VCaP (cell line): ENCODE measurements at regions not wholly inside any gene's neighbourhood (a gene's known extent, or its start where the extent isn't known, plus 50 kb on each side); places are given as distances from the start of the nearest gene placed in this dataset.

Experiments
- H3K27ac ChIP-seq: fragments of 450-650 bp; 2 replicates; pipeline ENCODE4 v1.5.1; 2017
- TF ChIP-seq, protein P1 (sequence below): fragments of 450-650 bp; conservative IDR thresholded peaks from 2 replicates; pipeline ENCODE4 v1.5.1; 2017; ENCODE audit warnings: mild to moderate bottlenecking, moderate library complexity

DNA sequence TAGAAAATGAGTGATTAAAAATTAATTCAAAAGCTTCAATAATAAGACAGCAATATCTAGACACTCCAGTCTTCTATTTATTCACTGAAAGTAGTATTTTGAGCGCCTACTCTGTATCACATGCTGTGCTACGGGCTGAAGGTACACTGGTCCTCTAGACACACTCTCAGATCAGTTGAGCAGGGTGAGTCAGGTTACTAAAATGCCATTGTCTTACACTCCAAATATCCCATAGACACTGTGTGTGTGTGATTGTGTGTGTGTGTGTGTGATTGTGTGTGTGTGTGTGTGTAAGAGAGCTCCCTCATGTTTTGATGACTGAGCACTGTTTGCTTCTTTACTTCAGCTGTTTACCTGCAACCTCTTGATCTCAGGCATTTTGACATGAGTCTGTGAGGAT lies 342.8 kb upstream of the BOD1L1 start:
- TF ChIP-seq, protein P1, sequence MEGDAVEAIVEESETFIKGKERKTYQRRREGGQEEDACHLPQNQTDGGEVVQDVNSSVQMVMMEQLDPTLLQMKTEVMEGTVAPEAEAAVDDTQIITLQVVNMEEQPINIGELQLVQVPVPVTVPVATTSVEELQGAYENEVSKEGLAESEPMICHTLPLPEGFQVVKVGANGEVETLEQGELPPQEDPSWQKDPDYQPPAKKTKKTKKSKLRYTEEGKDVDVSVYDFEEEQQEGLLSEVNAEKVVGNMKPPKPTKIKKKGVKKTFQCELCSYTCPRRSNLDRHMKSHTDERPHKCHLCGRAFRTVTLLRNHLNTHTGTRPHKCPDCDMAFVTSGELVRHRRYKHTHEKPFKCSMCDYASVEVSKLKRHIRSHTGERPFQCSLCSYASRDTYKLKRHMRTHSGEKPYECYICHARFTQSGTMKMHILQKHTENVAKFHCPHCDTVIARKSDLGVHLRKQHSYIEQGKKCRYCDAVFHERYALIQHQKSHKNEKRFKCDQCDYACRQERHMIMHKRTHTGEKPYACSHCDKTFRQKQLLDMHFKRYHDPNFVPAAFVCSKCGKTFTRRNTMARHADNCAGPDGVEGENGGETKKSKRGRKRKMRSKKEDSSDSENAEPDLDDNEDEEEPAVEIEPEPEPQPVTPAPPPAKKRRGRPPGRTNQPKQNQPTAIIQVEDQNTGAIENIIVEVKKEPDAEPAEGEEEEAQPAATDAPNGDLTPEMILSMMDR, result no peak

DNA sequence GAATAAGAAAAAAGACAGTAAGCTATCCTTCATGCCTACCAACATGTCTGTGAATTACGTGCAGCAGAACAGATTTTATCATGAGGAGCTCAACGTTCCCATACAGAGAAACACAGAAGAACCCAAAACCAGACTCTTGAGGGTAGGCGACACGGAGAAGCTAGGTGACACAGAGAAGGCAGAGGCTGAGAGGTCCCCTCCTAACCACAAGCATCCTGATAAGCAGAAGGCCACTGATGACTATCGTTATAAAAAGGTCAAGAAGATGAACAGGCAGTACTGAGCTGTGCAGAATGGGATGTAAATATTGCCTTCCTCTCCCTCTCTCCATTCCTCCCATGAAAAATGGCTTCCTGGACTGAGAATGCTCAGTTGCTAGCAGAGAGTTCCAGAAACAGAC lies 350.2 kb upstream of the BOD1L1 start:
- H3K27ac ChIP-seq, result no peak overlapping the region
- TF ChIP-seq, protein P1, result no peak

More for the DNA sequence above, 342.8 kb upstream of the BOD1L1 start:
- H3K27ac ChIP-seq, result no peak overlapping the region

DNA sequence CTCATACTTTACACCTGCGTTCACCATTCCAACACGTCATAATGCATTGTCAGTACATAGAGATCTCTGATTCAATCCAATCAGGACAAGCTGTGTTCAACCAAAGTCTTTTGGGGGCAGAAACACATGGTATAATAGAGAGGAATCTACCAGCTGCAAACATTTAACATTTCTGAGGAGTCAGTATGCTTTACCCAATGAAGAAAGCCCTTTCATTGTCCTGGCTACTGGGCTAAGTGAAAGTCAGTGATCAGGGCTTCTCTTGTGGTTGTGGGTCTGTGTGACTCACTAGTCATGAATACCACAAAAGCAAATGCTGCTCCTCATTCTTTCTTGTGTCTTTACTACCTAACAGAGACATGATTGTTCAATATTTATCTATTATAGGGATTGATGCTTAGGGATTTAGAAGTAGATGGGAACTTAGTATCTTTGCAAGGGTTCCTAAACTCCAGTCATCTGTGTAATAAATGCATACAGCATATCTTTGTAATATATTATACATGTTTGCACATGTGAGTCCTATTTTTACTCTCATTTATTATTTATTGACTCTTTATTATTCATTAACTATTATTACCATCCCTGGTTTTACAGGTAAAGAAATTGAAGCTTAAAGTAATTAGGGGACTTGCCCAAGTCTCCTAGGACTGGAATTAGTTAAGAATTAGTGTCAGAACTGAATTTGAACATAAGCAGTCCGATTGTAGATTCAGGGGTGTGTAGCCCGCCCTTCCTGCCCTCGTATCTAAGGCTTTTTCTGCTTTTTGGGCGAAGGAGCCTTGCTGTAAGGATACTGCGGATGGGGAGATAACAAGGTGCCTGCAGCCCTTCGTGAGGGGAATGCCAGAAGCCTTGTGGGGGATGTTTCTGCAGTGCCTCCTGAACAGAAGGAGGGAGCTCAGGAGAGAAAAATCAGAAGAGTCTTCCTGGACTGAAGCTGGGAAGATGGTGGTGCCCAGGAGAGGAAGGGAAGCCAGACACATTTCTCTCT lies 353.1 kb upstream of the BOD1L1 start:
- TF ChIP-seq, protein P1, result no peak
- H3K27ac ChIP-seq, result peak overlapping the region; percentile 50; the same call in 1 of the 2 replicates

DNA sequence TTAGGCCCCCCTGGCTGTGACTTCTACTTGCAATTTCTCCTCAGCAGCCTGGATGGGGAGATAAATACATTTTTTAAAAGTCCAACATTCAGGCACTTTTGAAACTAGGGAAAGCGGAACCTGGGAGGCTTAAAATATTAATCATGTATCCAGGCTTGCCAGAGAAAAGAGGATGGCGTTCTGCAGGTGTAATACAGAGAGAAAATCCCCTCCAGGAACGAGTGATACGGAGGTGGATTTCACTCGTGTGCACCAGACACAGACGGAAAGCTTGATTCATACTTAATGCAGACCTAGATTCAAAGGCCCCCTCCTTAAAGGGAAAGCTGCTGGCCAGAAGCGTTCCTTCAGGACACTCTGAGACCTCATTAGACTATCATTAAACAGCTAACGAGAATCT lies 354.0 kb upstream of the BOD1L1 start:
- TF ChIP-seq, protein P1, result no peak
- H3K27ac ChIP-seq, result peak overlapping the region; percentile 50; the same call in 1 of the 2 replicates

DNA sequence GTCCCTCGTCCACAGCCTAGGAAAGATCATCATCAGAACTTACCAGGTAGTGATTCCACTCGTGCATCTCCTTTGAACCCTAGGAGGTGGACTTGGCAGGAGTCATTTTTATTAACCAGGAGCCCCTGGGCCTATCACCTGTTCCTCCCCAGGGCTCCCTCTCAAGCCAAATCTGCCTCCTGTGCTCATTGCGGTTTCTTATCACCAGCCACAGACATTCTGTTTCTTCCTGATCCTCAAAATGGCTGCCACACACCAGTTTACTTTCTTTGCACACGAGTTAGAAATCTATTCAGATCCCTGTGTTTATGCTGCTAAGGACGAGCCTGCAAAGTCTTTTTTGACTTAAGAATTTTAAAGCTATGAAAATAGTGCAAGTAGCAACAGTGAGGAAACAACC lies 354.5 kb upstream of the BOD1L1 start:
- TF ChIP-seq, protein P1, result no peak
- peak overlapping the region; percentile 50; the same call in 1 of the 2 replicates for H3K27ac ChIP-seq

DNA sequence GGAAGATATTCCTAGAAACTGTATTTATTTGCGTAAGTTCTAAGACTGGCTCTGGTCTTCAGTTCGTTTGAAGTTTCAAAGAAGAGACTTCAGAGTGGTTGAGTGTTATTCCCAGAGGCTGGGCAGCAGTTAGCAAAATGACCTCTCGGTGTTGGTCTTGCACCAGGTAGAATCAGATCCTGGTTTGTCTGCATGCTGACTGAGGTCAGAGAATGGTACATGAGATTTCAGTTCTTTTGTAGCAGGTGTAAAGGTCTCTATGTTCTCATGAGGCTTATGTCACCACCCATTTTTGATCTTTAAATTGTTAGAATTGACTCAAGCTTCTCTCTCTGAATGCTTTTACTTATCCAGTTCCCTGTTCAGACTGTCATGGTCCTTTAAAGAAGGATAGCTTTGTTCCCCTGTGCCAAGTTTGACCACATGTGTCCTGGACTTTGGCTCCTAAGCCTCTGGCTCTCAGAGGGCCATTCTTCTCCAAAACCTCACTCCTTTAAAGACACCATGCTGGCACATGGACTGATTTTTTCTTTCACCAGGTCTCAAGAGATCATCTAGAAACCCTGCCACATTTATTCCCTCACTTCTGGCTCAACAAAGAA lies 355.8 kb upstream of the BOD1L1 start:
- TF ChIP-seq, protein P1, result no peak
- no peak overlapping the region for H3K27ac ChIP-seq

DNA sequence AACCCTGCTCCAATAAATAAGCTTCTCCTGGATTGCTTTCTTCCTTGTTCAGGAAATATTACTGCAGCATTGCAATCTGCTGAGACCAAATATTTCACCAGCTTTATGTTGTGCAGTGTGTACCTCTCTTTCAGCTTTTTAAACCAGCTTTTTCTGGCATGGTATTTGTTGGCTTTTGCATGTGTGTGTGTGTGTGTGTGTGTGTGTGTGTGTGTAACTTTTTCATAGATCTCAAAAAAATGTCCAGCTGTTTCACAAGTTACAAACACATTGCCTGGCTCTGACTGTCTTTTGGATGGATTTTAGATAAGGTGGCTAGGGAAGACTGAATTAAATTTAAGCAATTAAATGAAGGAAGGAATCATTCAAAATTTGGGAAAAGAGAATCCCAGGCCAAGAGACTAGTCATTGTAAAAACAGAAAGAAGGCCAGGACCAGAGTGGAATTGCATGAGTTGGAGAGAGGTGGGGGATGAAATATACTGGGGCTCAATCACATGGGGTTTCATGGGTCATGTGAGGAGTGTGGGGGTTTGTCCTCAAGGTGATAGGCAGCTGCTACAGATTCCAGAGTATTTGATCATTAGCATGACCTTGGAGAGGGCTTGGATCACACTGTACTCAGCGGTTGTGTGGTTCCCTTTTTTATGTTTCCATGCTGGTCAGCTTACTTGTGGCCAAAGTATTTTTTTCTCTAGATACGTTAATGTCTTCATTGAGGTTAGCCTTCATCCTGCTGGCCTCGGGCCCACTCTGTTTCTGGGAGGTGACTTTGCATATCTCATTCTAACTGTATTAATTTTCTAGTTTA lies 357.7 kb upstream of the BOD1L1 start:
- H3K27ac ChIP-seq, result peak overlapping the region; percentile 13; the same call in 1 of the 2 replicates
- TF ChIP-seq, protein P1, result no peak
